Lower lobe of right lung (tissue), 2 donors: ENCODE measurements at regions not wholly inside any gene's neighbourhood (a gene's known extent, or its start where the extent isn't known, plus 50 kb on each side); places are given as distances from the start of the nearest gene placed in this dataset.

Experiments
- ATAC-seq, 2 donors: fragments of 200-7000 bp; cut with Tn5 transposase; one replicate each; pipeline ENCODE4 v1.9.1; 2020 to 2022; ENCODE audit warnings: mild to moderate bottlenecking in 2 of 2, moderate library complexity in 2 of 2
- DNase-seq: peaks from one replicate; pipeline ENCODE4 v3.0.0-alpha.2; 2020
- H3K27ac ChIP-seq: fragments of 200-600 bp; one replicate; pipeline ENCODE4 v1.8.0; 2022
- H3K27me3 ChIP-seq: fragments of 200-600 bp; one replicate; pipeline ENCODE4 v1.8.0; 2022; ENCODE audit warnings: low read depth
- H3K36me3 ChIP-seq: fragments of 200-600 bp; one replicate; pipeline ENCODE4 v1.8.0; 2022; ENCODE audit warnings: mild to moderate bottlenecking
- H3K4me1 ChIP-seq: fragments of 200-600 bp; one replicate; pipeline ENCODE4 v1.8.0; 2022
- H3K4me3 ChIP-seq: fragments of 200-600 bp; one replicate; pipeline ENCODE4 v1.8.0; 2022; ENCODE audit warnings: mild to moderate bottlenecking
- H3K9me3 ChIP-seq: fragments of 200-600 bp; one replicate; pipeline ENCODE4 v1.8.0; 2022
- CTCF ChIP-seq: fragments of 200-600 bp; IDR thresholded peaks from one replicate; pipeline ENCODE4 v1.8.0; 2022; ENCODE audit warnings: antibody characterized with exemption, mild to moderate bottlenecking
- intact Hi-C: fragments of 100-400 bp; cut with DNase I; formaldehyde crosslinking; loops from one replicate; pipeline ENCODE4 v1.11.0; 2022
- donor health status: DM: no; HTN: yes; CAD: no; lungs with severe emphysema.

DNA sequence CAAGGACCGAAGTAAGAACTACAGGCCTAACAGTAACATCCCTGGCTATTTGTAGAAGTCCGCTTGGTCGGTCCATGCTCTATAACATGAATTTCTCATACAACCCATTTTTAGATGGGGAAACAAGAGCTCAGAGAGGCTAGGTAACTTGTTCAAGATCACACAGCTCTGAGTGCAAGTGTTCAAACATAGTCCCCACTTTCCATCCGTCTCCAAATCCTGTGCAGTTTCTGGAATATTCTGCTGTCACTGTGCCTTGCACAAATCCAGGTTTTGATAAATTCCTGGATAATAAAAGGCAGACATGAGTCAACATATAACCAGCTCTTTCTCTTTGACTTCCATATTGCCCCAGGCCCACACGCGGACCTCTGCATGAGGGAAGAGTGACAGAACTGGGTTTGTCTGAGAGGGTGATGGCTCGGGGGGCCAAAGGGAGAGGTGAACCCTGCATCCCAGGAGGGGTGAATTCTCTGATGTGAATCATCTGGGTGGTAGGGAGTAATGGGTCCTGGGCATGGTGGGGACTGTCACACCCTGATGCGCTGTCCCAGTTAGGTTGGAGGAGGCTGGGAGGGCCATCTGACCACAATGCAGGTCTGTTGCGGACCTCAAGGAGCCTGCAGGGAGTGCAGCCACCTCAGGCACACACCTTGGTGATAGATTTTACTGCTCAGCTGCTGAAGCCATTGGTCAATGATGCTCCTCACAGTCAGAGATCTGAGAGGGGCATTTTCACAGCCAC, 162.2 kb downstream of the SMAD6 start:
- DNase-seq (no peak), ATAC-seq (no peak)
- Histone ChIP-seq H3K9me3 (no peaks in the 10 kb centered on the region), H3K36me3 (no peaks in the 10 kb centered on the region), H3K4me3 (no peak overlapping the region), H3K4me1 (peaks cover 10% of the 10 kb centered on the region), H3K27ac (no peak overlapping the region), H3K27me3 (no peaks in the 10 kb centered on the region)
- intact Hi-C loops = no loop called here
- no peak for TF ChIP-seq CTCF

GRCh38 chr15:66864871-66865281, 162.8 kb downstream of the SMAD6 start:
- H3K36me3 ChIP-seq = no peaks in the 10 kb centered on the region
- DNase-seq (no peak), ATAC-seq (no peak)
- H3K4me3 ChIP-seq = no peak overlapping the region
- no peaks in the 10 kb centered on the region for H3K27me3 ChIP-seq
- no peak overlapping the region for H3K27ac ChIP-seq
- H3K9me3 ChIP-seq = no peaks in the 10 kb centered on the region
- TF ChIP-seq CTCF = no peak
- peaks cover 10% of the 10 kb centered on the region for H3K4me1 ChIP-seq
- intact Hi-C loops = no loop called here

GRCh38 chr15:66865622-66866611, 163.9 kb downstream of the SMAD6 start:
- no peak for TF ChIP-seq CTCF
- DNase-seq = peak; percentile 70
- no peaks in the 10 kb centered on the region for H3K36me3 ChIP-seq
- H3K27me3 ChIP-seq = no peaks in the 10 kb centered on the region
- peak; percentile 77 to 88 for ATAC-seq
- no peak overlapping the region for H3K4me3 ChIP-seq
- H3K4me1 ChIP-seq = peaks cover 10% of the 10 kb centered on the region
- no peaks in the 10 kb centered on the region for H3K9me3 ChIP-seq
- no peak overlapping the region for H3K27ac ChIP-seq
- intact Hi-C loops = no loop called here

GRCh38 chr15:66866656-66867055, 164.6 kb downstream of the SMAD6 start:
- Histone ChIP-seq H3K27me3 (no peaks in the 10 kb centered on the region), H3K4me1 (peaks cover 10% of the 10 kb centered on the region), H3K27ac (no peak overlapping the region), H3K36me3 (no peaks in the 10 kb centered on the region), H3K9me3 (no peaks in the 10 kb centered on the region), H3K4me3 (no peak overlapping the region)
- intact Hi-C loops = no loop called here
- DNase-seq (no peak), ATAC-seq (no peak)
- TF ChIP-seq CTCF = no peak

GRCh38 chr15:66868918-66869317, 166.9 kb downstream of the SMAD6 start:
- no peaks in the 10 kb centered on the region for H3K9me3 ChIP-seq
- ATAC-seq (no peak), DNase-seq (no peak)
- intact Hi-C loops = no loop called here
- H3K27me3 ChIP-seq = no peaks in the 10 kb centered on the region
- TF ChIP-seq CTCF = no peak
- H3K27ac ChIP-seq = no peak overlapping the region
- peaks cover 5% of the 10 kb centered on the region for H3K4me1 ChIP-seq
- H3K36me3 ChIP-seq = no peaks in the 10 kb centered on the region
- H3K4me3 ChIP-seq = no peak overlapping the region
